ENCODE measurements at regions not wholly inside any gene's neighbourhood (a gene's known extent, or its start where the extent isn't known, plus 50 kb on each side); places are given as distances from the start of the nearest gene placed in this dataset.
"Not testable (repeated sequence)": the region's sequence is repeated elsewhere in the genome, so short reads cannot be mapped to it uniquely, and the experiment has no call there.

- not testable (repeated sequence) for DNase-seq
Measured at GRCh38 chr10:23545866-23546265, 107.0 kb downstream of the OTUD1 start.

- no peak for DNase-seq
Measured at GRCh38 chr10:23556727-23557440, 118.0 kb downstream of the OTUD1 start.

- no peak for DNase-seq
Measured at GRCh38 chr10:23557777-23558176, 118.9 kb downstream of the OTUD1 start.

GRCh38 chr10:23558361-23558799 is 119.5 kb downstream of the OTUD1 start:
- DNase-seq: no peak

GRCh38 chr10:23568996-23569395 is 130.1 kb downstream of the OTUD1 start:
- DNase-seq: no peak

GRCh38 chr10:23571884-23572283 is 133.0 kb downstream of the OTUD1 start:
- no peak for DNase-seq

- no peak for DNase-seq
Measured at GRCh38 chr10:23581906-23582450, 143.1 kb downstream of the OTUD1 start.

- DNase-seq: no peak
Measured at GRCh38 chr10:23584396-23584795, 145.5 kb downstream of the OTUD1 start.

GRCh38 chr10:23585186-23585585 is 146.3 kb downstream of the OTUD1 start:
- DNase-seq: no peak

- no peak for DNase-seq
Measured at GRCh38 chr10:23585666-23586065, 146.8 kb downstream of the OTUD1 start.

- not testable (repeated sequence) for DNase-seq
Measured at GRCh38 chr10:23595278-23595677, 156.4 kb downstream of the OTUD1 start.

GRCh38 chr10:23604613-23605012 is 165.7 kb downstream of the OTUD1 start:
- DNase-seq: no peak

- DNase-seq: no peak
Measured at GRCh38 chr10:23606456-23606855, 167.6 kb downstream of the OTUD1 start.

GRCh38 chr10:23608926-23609325 is 170.1 kb downstream of the OTUD1 start:
- DNase-seq: no peak

- no peak for DNase-seq
Measured at GRCh38 chr10:23610626-23611307, 171.9 kb downstream of the OTUD1 start.

- no peak for DNase-seq
Measured at GRCh38 chr10:23611308-23612029, 172.6 kb downstream of the OTUD1 start.

GRCh38 chr10:23613900-23614299 is 175.0 kb downstream of the OTUD1 start:
- no peak for DNase-seq

GRCh38 chr10:23614483-23614882 is 175.6 kb downstream of the OTUD1 start:
- no peak for DNase-seq

GRCh38 chr10:23630376-23630775 is 191.5 kb downstream of the OTUD1 start:
- DNase-seq: no peak

GRCh38 chr10:23630885-23631284 is 192.0 kb downstream of the OTUD1 start:
- DNase-seq: no peak

- peak; percentile 61 for DNase-seq
Measured at GRCh38 chr10:23643111-23643780, 204.4 kb downstream of the OTUD1 start.

- DNase-seq: no peak
Measured at GRCh38 chr10:23648618-23649017, 209.7 kb downstream of the OTUD1 start.

GRCh38 chr10:23656735-23657134 is 217.9 kb downstream of the OTUD1 start:
- no peak for DNase-seq

Data from SIG-M5 (cell line).